Cerebellar nuclear complex (tissue), 1 donor: ENCODE measurements at regions not wholly inside any gene's neighbourhood (a gene's known extent, or its start where the extent isn't known, plus 50 kb on each side); places are given as distances from the start of the nearest gene placed in this dataset.
"Not testable (repeated sequence)": the region's sequence is repeated elsewhere in the genome, so short reads cannot be mapped to it uniquely, and the experiment has no call there.

Experiments
- DNase-seq, 2 experiments: peaks; one replicate each; lab custom pipeline; 2025; lab: John Stamatoyannopoulos, UW

DNA sequence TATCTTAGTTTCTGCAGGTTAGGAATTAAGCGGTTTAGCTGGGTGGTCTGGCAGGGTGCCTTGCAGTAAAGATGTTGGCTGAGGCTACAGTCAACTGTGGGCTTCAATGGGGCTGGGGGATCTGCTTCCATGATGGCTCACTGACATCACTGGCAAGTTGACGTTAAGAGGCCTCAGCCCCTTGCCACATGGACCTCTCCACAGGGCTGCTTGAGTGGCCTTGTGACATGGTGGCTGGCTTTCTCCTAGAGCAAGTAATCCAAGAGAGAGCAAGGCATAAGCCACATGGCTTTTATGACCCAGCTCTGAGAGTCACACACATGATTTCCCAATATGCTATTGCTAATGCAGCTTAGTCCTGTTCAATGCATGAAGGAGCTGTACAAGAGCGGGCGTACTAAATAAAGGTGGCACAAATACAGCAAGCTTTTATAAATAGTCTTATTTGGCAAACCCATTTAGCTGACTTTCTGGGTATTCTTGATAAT, 109.1 kb downstream of the SEPTIN7 start:
- no peak for DNase-seq

DNA sequence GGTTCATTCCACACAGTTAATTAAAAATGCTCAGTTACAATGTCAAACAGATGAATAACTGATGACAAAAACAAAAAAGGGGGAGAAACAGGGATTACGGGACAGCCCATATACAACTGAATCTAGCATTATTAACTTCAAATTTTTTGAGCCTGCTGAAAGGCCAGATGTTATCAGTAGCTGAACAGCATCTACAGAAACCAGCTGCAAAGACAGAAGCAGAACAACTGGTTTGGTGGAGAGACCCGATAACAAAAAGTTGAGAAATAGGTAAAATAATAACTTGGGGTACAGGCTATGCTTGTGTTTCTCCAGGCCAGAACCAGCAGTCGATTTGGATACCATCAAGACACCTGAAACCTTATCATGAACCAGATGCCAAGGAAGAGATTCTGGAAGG, 109.8 kb downstream of the SEPTIN7 start:
- DNase-seq, result not testable (repeated sequence)

DNA sequence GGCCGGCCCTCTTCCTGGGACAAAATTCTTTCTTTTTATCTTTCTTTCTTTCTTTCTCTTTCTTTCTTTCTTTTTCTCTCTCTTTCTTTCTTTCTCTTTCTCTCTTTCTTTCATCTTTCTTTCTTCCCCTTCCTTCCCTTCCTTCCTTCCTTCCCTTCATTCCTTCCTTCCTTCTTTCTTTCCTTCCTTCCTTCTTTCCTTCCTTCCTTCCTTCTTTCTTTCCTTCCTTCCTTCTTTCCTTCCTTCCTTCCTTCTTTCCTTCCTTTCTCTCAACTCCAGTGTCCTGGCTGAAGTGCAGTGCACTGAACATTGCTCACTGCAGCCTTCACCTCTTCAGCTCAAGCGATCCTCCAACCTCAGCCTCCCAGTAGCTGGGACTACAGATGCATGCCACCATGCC, 112.5 kb downstream of the SEPTIN7 start:
- not testable (repeated sequence) for DNase-seq

- not testable (repeated sequence) for DNase-seq
Measured at GRCh38 chr7:35914214-35914613, 113.4 kb downstream of the SEPTIN7 start.

DNA sequence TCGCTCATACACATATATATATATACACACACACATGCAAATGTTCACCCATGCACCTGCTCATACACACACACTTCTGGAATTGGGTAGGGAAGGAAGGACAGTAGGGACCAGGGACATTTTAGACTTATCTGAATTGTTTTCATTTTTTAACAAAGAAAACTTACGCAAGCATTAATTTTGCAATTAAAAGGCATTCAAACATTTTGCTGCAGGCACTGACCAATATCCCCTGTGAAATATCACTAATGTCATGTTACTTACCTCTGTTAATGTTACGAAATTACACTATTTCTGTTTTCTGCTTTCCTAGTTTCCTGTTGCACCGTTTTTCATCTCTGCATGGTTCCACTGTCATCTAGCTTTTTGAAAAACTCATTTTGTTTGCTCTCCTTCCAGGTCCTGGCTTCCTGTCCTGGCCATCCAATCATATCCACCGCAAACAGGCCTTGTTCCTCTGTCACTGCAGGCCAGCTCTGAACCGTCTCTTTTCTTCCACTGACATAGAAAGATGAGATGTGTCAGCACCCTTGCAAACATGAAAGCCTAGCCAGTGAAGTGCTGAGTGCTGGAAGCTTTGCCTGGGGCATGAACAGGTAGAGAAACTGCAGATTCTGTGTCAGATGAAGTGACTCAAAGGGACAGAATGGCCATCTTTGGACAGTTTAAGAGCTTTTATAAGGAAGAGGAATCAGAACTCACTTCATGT, 114.5 kb downstream of the SEPTIN7 start:
- not testable (repeated sequence) for DNase-seq

DNA sequence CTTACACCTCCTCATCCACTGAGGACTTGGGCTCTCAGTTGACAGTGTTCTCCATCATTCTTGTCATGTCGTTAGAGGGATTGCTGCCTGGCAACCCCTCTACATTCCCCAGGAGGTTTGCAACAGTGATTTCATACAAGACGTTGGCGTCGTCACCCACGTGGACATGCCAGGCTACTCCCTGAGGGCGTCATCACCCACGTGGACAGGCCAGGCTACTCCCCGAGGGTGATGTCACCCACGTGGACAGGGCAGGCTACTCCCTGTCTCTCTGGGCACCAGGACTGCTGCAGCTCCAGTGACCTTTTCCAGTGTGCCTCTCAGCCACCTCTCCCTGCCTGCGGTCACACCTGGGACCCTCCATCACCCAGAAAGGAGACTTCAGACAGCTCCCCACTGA, 117.4 kb downstream of the SEPTIN7 start:
- not testable (repeated sequence) for DNase-seq

DNA sequence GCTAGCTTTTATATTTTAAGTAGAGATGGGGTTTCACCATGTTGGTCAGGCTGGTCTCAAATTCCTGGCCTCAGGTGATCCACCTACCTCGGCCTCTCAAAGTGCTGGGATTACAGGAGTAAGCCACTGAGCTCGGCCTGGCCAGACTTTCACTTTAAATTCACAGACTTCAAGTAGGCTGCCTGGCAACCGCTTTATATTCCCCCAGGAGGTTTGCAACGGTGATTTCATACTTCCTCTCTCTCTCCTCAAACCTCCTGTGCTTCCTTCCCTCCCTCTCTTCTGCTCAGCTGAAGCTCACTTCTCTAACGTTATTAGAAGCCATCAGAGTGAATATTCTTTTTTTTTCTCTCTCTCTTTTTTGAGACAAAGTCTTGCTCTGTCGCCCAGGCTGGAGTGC, 118.8 kb downstream of the SEPTIN7 start:
- not testable (repeated sequence) for DNase-seq

DNA sequence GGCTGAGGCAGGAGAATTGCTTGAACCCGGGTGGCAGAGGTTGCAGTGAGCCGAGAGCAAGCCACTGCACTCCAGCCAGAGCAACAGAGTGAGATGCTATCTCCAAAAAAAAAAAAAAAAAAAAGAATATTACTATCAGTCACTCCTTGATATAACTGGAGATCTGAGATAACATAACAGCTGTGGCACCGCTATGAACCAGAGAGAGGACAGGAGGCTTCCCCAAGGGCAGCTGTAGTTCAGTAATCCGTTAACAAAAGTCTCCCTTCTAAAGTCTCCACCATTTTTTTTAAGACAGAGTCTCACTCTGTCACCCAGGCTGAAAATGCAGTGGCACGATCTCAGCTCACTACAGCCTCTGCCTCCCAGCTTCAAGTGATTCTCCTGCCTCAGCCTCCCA, 120.5 kb downstream of the SEPTIN7 start:
- not testable (repeated sequence) for DNase-seq

DNA sequence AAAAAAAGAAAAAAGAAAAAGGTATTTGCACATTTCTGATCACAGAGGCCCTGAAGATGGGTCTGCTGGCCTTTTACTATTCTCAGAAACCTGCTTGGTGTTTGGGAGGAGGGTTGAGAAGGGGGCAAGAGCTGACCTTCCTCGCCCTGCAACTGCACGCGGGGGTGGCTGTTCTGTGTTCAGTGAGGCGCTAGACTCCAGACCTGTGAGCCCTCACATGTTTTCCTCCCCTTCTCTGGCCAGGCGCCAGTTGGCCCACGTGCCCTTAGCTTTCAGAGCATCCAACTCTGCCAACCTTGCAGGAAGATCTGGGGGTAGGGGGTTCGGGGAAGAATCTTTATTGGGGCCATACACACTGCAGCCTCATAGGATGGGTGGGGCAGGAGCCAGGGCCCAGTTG, 123.8 kb downstream of the SEPTIN7 start:
- DNase-seq, result not testable (repeated sequence)

DNA sequence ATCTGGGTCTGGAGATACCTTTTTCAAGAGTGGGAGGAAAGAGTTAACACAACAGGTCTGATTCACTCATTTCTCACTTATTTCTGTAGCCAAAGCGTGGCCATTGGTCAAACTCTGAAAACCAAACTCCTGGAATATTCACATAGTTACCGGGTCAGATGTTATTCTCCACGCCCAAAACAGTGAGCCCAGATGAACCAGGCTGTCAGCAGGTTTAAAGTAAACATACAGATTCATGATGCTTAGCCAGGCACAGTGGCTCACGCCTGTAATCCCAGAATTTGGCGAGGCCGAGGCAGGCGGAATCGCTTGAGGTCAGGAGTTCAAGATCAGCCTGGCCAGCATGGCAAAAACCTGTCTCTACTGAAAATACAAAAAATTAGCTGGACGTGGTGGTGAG, 126.1 kb downstream of the SEPTIN7 start:
- DNase-seq, result not testable (repeated sequence)

GRCh38 chr7:35931134-35931533, 130.3 kb downstream of the SEPTIN7 start:
- not testable (repeated sequence) for DNase-seq

DNA sequence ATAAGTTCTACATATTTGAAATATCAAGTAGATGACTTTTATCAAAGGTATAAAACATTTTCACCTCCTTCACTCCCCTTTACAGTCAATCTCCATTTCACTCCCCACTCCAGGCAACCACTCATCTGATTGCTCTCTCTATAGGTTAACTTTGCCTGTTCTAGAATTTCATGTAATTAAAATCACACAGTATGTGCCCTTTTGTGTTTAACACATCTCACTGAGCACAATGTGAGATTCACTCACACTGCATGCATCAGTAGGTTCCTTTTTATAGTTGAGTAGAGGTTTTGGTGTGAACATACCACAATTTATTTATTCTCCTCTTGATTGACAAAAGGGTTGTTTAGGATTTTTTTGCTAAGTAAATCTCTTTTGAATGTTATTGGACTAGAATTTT, 130.7 kb downstream of the SEPTIN7 start:
- not testable (repeated sequence) for DNase-seq

GRCh38 chr7:35940695-35941094, 139.8 kb downstream of the SEPTIN7 start:
- DNase-seq, result not testable (repeated sequence)

- not testable (repeated sequence) for DNase-seq
Measured at GRCh38 chr7:35945621-35946020, 144.8 kb downstream of the SEPTIN7 start.

- not testable (repeated sequence) for DNase-seq
Measured at GRCh38 chr7:35955735-35956134, 154.9 kb downstream of the SEPTIN7 start.

DNA sequence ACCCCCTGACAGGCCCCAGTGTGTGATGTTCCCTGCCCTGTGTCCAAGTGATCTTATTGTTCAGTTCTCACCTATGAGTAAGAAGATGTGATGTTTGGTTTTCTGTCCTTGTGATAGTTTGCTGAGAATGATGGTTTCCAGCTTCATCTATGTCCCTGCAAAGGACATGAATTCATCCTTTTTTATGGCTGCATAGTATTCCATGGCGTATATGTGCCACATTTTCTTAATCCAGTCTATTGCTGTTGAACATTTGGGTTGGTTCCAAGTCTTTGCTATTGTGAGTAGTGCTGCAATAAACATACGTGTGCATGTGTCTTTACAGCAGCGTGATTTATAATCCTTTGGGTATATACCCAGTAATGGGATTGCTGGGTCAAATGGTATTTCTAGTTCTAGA, 156.1 kb downstream of the SEPTIN7 start:
- not testable (repeated sequence) for DNase-seq

- not testable (repeated sequence) for DNase-seq
Measured at GRCh38 chr7:35961260-35961659, 160.4 kb downstream of the SEPTIN7 start.

- not testable (repeated sequence) for DNase-seq
Measured at GRCh38 chr7:35962607-35963006, 161.8 kb downstream of the SEPTIN7 start.

GRCh38 chr7:35967366-35968139, 166.7 kb downstream of the SEPTIN7 start:
- no peak for DNase-seq

DNA sequence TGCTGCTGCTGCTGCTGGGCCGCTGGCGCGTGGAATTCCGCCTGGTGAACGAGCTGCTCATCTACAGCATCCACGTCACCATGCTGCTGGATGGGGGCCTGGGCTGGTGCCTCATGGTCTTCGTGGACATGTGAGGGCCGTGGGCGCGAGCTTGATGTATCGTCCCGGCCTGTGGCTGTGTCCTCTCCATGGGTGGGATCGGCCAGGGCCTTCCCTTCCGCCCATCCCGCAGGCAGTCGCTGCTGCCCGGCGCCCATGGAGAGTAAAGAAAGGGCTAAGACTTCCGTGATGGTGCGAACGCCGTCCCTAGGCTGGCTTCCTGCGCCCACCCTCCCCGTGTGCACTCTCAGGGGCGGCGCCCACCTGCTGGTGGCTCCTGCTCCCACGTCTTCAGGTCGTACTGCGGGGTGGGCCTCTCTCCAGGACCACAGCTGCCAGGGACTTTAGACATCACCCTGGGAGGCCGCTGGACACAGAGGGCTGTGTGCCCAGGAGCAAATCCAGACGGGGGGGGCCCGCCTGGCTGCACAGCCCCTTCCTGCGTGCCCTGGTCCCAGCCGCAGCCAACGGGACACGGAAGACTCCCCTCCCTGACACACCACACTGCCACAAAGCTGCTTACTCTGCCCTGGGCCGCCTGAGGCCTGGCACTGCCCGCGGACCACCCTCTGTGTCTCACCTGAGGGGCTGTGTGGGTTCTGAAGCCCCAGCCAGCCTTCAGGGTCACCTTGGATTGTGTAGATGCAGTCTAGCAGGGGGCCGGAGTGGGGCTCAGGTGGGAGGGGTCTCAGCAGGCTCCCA, 167.5 kb downstream of the SEPTIN7 start:
- DNase-seq, result no peak

- DNase-seq, result no peak
Measured at GRCh38 chr7:35969066-35969465, 168.2 kb downstream of the SEPTIN7 start.

- no peak for DNase-seq
Measured at GRCh38 chr7:35970458-35970857, 169.6 kb downstream of the SEPTIN7 start.
